C4-2B (cell line): ENCODE measurements at regions not wholly inside any gene's neighbourhood (a gene's known extent, or its start where the extent isn't known, plus 50 kb on each side); places are given as distances from the start of the nearest gene placed in this dataset.

Experiments used
- CTCF ChIP-seq: fragments of 450-650 bp; conservative IDR thresholded peaks from 2 replicates; pipeline ENCODE4 v1.5.1; 2017; ENCODE audit warnings: mild to moderate bottlenecking
- ZFX ChIP-seq: fragments of 450-650 bp; IDR thresholded peaks from 2 replicates; pipeline ENCODE4 v1.6.1; 2017

DNA sequence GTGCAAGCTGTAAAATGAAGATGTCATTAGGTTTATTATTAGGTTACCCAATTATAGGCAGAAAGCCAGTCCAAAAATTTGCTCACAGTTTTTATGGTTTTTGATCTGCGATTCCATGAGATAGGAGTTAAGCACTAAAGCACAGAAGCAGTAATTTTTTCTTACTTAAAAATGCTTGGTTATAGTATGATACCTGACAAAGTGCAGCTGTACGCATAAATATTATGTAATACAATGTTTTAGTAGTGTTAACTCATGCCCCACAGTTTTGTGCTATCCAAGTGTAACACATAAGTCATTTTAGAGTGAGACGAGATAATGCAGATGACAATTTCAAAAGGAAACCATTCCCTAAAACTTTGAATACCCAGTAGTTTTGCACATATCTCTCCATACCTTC lies 357.8 kb downstream of the TMA16 start:
- TF ChIP-seq CTCF: no peak
- no peak for TF ChIP-seq ZFX
